ENCODE measurements at regions not wholly inside any gene's neighbourhood (a gene's known extent, or its start where the extent isn't known, plus 50 kb on each side); places are given as distances from the start of the nearest gene placed in this dataset.
"Not testable (repeated sequence)": the region's sequence is repeated elsewhere in the genome, so short reads cannot be mapped to it uniquely, and the experiment has no call there.

- DNase-seq = no peak
Measured at GRCh38 chr10:9015447-9015846, 961.0 kb downstream of the GATA3 start.

- no peak for DNase-seq
Measured at GRCh38 chr10:9016930-9017329, 962.4 kb downstream of the GATA3 start.

GRCh38 chr10:9018195-9019173 is 964.0 kb downstream of the GATA3 start:
- DNase-seq = no peak

GRCh38 chr10:9023206-9023605 is 968.7 kb downstream of the GATA3 start:
- no peak for DNase-seq

- no peak for DNase-seq
Measured at GRCh38 chr10:9024210-9024609, 969.7 kb downstream of the GATA3 start.

DNA sequence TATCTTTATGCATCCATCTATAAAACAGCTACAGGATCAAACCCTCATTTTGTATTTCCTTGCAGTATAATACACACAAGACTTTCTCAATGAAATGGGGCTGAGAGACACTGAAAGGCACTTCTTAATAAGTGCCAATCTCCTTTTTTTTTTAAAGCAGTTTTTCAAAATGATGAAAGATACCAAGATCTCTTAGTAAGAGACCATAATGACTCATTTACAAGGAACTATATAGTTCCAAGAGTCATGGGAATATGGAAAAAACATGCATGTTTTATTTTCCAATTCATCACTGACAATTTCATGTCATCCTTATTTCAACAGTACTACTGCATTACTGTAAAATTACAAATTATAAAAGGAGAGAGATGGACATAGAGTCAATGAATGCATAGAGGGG is 973.7 kb downstream of the GATA3 start:
- no peak for DNase-seq

GRCh38 chr10:9035355-9035754 is 980.9 kb downstream of the GATA3 start:
- DNase-seq = no peak

DNA sequence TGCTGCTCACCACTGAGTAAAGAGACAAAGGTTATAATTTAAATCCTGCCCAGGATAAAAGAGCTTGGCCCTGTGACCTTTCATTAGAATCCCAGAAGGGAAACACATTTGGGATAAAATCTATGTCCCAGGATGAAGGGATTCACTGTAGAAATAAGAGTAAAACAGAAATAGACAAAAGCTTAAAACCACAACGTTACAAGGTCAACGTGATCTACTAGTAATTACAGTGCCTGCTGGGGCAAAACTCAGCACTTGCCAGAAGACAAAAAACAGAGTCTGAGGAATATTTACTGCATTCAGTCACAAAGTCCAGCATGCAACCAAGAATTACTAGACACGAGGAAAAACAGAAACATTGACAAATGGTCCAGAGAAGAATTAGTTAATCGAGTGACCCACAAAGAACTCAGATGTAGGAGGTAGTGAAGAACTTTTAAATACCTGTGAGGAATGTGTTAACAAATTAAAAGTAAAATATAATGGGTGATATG is 982.3 kb downstream of the GATA3 start:
- no peak for DNase-seq

DNA sequence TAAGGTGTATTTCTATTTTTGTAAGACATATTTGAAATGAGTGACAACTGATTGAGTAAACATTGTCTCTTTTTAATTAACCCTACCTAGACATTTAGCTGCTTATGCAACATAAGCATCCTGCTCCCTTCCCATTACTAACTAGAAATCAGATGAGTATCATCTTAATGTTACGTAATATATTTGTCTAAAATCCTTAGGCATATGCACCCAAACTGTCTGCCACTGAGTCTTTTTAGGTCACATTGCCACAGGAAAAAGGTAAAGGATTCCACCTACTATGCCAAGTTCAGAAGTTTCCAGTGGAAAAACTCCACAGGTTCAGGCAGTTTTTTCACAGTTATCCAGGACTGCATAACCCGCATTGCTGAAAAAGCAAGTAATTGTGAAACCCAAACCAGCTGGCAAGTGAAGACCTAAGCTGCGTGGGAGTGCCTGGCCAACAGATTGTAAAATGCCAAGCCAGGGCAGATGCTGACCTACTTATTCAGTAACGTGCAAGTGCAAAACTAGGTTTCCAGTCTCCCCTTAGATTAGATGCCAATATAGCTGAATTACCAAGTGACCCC is 983.7 kb downstream of the GATA3 start:
- DNase-seq = peak; percentile 20

GRCh38 chr10:9043466-9043865 is 989.0 kb downstream of the GATA3 start:
- no peak for DNase-seq

DNA sequence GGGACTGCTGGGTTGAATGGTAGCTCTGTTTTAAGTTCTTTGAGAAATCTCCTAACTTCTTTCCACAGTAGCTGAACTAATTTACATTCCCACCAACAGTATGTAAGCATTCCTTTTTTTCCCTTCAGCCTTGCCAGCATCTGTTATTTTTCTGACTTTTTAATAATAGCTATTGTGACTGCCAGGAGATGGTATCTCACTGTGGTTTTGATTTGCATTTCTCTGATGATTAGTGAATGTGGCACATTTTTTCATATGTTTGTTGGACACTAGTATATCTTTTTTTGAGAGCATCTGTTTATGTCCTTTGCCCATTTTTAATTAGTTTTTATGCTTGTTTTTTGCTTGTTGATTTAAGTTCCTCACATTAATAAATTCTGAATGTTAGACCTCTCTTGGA is 990.8 kb downstream of the GATA3 start:
- no peak for DNase-seq

- no peak for DNase-seq
Measured at GRCh38 chr10:9051328-9051974, 997.0 kb downstream of the GATA3 start.

DNA sequence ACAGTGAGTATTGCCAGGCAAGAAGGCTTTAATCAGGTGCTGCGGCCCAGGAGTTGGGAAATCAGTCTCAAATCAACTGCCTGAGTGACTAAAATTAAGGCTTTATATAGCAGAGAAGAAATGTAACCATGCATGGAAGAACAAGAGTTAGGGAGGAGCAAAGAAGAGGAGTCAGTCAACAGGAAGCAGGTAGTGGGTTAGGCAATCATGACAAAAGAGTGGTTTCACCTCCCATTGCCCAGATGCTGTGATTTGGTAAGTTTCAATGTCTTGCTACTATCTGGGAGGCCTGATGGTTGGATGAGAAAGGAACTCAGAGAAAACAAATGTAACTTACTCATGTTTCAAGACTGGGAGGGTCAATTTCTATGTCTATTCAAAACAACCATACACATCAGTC is 998.3 kb downstream of the GATA3 start:
- no peak for DNase-seq

GRCh38 chr10:9056521-9056920 is 1002.0 kb downstream of the GATA3 start:
- DNase-seq = no peak

GRCh38 chr10:9057293-9057692 is 1002.8 kb downstream of the GATA3 start:
- not testable (repeated sequence) for DNase-seq

- DNase-seq = no peak
Measured at GRCh38 chr10:9060314-9060713, 1005.8 kb downstream of the GATA3 start.

DNA sequence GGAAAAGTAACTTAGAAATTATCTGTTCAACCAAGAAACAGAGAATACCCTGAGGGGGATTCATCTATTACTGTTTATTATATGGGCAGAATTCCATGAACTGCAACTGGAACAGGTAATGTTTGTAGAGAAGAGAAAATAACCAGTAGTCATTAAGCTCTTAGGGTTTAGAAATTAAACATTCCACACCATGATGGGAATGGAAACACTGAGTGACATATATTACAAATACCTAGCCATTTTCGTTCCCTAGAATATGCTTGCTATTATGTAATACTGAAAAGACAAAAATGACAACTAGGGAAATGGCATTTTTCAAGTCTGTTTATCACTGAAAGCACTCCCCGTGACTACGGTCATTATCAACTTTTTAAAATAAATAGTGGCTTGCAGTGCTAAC is 1007.4 kb downstream of the GATA3 start:
- DNase-seq = no peak

- DNase-seq = no peak
Measured at GRCh38 chr10:9066152-9066551, 1011.7 kb downstream of the GATA3 start.

DNA sequence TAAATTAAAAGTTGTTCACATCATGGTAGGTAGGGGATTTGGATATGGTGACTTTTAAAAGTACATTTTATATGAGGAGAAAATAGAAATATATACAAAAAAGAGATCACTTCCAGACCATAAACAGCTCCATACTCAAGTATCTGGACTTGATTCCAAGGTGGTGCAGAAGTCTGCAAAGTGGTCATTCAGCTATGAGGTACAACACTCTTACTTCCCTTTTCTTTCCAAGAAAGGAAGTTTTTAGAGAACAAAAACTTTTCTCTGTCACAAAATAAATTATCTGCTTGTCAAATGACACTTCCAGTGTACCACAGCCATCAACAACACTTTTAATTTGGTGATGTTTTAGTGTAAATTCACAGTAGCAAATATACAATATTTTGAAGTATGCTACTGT is 1013.5 kb downstream of the GATA3 start:
- no peak for DNase-seq

DNA sequence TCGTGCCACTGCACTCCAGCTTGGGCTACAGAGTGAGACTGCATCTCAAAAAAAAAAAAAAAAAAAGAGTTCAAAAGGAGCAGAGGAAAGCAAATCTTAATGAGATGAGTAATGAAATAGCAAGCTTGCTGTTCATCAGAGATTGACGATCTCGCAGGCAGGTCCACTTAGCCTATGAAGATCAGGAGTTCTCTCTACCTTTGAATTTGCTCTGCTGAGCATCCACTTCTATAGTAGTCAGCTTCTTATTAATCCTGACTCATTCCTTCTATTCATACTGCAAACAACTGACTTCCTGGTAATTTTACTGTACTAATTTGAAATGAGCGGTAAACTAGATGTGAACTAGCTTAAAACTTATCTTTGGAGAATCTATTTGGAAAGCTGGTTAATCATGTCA is 1014.6 kb downstream of the GATA3 start:
- no peak for DNase-seq

DNA sequence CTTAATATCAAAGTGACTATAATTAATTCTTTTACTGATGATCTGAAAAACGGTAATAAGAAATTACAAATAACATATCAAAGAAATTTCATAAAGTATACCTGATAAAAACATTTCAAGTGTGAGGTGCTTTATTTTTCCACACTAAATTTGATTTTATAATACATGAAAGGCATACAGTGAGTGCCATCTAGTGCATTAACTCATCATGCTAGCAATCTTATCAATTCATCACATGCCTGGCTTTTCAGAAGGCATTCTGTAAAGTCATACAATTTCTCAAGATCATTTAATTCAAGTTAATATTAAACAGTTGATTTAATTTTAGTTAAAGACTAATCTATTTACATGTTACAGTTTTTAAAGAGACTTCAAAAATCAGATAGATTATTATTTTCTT is 1020.9 kb downstream of the GATA3 start:
- DNase-seq = no peak

GRCh38 chr10:9076066-9076465 is 1021.6 kb downstream of the GATA3 start:
- DNase-seq = no peak

- DNase-seq = no peak
Measured at GRCh38 chr10:9081253-9081652, 1026.8 kb downstream of the GATA3 start.

DNA sequence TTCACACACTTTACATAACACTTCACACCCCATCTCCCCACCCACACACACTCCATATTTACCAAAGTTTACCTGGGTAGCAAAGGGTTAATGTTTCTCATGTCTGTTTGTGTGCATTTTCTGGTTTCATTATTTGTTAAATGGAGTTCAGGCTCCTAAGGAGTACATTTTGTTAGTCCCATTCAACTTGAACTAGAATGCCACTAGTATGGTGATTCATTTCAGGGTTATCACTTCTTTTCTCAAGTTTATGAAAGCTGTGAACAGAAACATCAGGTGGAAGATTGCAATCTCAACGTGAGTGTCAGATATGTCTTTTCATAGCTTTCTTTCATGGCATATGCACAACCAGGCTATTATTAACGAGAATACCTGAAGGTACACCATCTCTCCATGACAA is 1027.5 kb downstream of the GATA3 start:
- no peak for DNase-seq
